ENCODE measurements at regions not wholly inside any gene's neighbourhood (a gene's known extent, or its start where the extent isn't known, plus 50 kb on each side); places are given as distances from the start of the nearest gene placed in this dataset.

- DNase-seq, result no peak
Measured at GRCh38 chr15:38048001-38048455, 113.6 kb downstream of the TMCO5A start.

- DNase-seq, result no peak
Measured at GRCh38 chr15:38049891-38050290, 115.5 kb downstream of the TMCO5A start.

- no peak for DNase-seq
Measured at GRCh38 chr15:38050529-38051448, 116.3 kb downstream of the TMCO5A start.

- no peak for DNase-seq
Measured at GRCh38 chr15:38053205-38053604, 118.8 kb downstream of the TMCO5A start.

GRCh38 chr15:38053776-38054175, 119.3 kb downstream of the TMCO5A start:
- no peak for DNase-seq

GRCh38 chr15:38054488-38054887, 120.0 kb downstream of the TMCO5A start:
- DNase-seq, result no peak

- no peak for DNase-seq
Measured at GRCh38 chr15:38058596-38059075, 124.2 kb downstream of the TMCO5A start.

GRCh38 chr15:38059665-38060064, 125.2 kb downstream of the TMCO5A start:
- no peak for DNase-seq

GRCh38 chr15:38061856-38062649, 127.6 kb downstream of the TMCO5A start:
- no peak for DNase-seq

GRCh38 chr15:38062696-38063095, 128.3 kb downstream of the TMCO5A start:
- no peak for DNase-seq

- no peak for DNase-seq
Measured at GRCh38 chr15:38065721-38066345, 131.4 kb downstream of the TMCO5A start.

- DNase-seq, result no peak
Measured at GRCh38 chr15:38066612-38067011, 132.2 kb downstream of the TMCO5A start.

GRCh38 chr15:38068626-38069391, 134.4 kb downstream of the TMCO5A start:
- no peak for DNase-seq

- no peak for DNase-seq
Measured at GRCh38 chr15:38069511-38070011, 135.1 kb downstream of the TMCO5A start.

- no peak for DNase-seq
Measured at GRCh38 chr15:38070778-38071177, 136.3 kb downstream of the TMCO5A start.

- DNase-seq, result no peak
Measured at GRCh38 chr15:38071211-38071972, 137.0 kb downstream of the TMCO5A start.

GRCh38 chr15:38072007-38072347, 137.5 kb downstream of the TMCO5A start:
- DNase-seq, result no peak

- peak; percentile 10 for DNase-seq
Measured at GRCh38 chr15:38072348-38073177, 138.1 kb downstream of the TMCO5A start.

GRCh38 chr15:38073178-38073946, 138.9 kb downstream of the TMCO5A start:
- DNase-seq, result no peak

- DNase-seq, result no peak
Measured at GRCh38 chr15:38074029-38074428, 139.6 kb downstream of the TMCO5A start.
